Progenitor cell of endocrine pancreas (in vitro differentiated cells): ENCODE measurements at regions not wholly inside any gene's neighbourhood (a gene's known extent, or its start where the extent isn't known, plus 50 kb on each side); places are given as distances from the start of the nearest gene placed in this dataset.
"Not testable (repeated sequence)": the region's sequence is repeated elsewhere in the genome, so short reads cannot be mapped to it uniquely, and the experiment has no call there.

ENCODE experiments used
- DNase-seq: peaks from one replicate; pipeline ENCODE4 v3.0.0; 2021; ENCODE audit warnings: low spot score; ENCODE audit not compliant: unreplicated experiment
- H3K27ac Mint-ChIP-seq: 2 replicates; pipeline ENCODE4 v1.8.0; 2021; ENCODE audit warnings: mild to moderate bottlenecking, moderate library complexity, mixed read lengths
- H3K27me3 Mint-ChIP-seq: 2 replicates; pipeline ENCODE4 v1.8.0; 2021; ENCODE audit warnings: mixed read lengths
- H3K36me3 Mint-ChIP-seq: 2 replicates; pipeline ENCODE4 v1.8.0; 2022; ENCODE audit warnings: mixed read lengths; ENCODE audit not compliant: insufficient read depth
- H3K4me1 Mint-ChIP-seq: 2 replicates; pipeline ENCODE4 v1.8.0; 2021; ENCODE audit warnings: low read depth, mixed read lengths
- H3K4me3 Mint-ChIP-seq: 2 replicates; pipeline ENCODE4 v1.8.0; 2021; ENCODE audit warnings: low read depth, mild to moderate bottlenecking, moderate library complexity, mixed read lengths
- H3K9me3 Mint-ChIP-seq: 2 replicates; pipeline ENCODE4 v1.8.0; 2021; ENCODE audit warnings: low read depth, mixed read lengths
- TF ChIP-seq, protein P1 (sequence below): fragments of 200-600 bp; sonication (generic); IDR thresholded peaks from one replicate; pipeline ENCODE4 v1.5.0; 2021; ENCODE audit warnings: antibody characterized with exemption, mild to moderate bottlenecking; ENCODE audit not compliant: unreplicated experiment

GRCh38 chr5:116880150-116880549 is 305.5 kb upstream of the SEMA6A start:
- no peak overlapping the region for H3K27ac Mint-ChIP-seq
- no peaks in the 10 kb centered on the region for H3K36me3 Mint-ChIP-seq
- peaks cover 32% of the 10 kb centered on the region for H3K27me3 Mint-ChIP-seq
- peaks cover 10% of the 10 kb centered on the region for H3K4me1 Mint-ChIP-seq
- H3K4me3 Mint-ChIP-seq, result no peak overlapping the region
- DNase-seq, result no peak
- TF ChIP-seq, protein P1, sequence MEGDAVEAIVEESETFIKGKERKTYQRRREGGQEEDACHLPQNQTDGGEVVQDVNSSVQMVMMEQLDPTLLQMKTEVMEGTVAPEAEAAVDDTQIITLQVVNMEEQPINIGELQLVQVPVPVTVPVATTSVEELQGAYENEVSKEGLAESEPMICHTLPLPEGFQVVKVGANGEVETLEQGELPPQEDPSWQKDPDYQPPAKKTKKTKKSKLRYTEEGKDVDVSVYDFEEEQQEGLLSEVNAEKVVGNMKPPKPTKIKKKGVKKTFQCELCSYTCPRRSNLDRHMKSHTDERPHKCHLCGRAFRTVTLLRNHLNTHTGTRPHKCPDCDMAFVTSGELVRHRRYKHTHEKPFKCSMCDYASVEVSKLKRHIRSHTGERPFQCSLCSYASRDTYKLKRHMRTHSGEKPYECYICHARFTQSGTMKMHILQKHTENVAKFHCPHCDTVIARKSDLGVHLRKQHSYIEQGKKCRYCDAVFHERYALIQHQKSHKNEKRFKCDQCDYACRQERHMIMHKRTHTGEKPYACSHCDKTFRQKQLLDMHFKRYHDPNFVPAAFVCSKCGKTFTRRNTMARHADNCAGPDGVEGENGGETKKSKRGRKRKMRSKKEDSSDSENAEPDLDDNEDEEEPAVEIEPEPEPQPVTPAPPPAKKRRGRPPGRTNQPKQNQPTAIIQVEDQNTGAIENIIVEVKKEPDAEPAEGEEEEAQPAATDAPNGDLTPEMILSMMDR, result no peak
- H3K9me3 Mint-ChIP-seq, result peaks cover 3% of the 10 kb centered on the region

DNA sequence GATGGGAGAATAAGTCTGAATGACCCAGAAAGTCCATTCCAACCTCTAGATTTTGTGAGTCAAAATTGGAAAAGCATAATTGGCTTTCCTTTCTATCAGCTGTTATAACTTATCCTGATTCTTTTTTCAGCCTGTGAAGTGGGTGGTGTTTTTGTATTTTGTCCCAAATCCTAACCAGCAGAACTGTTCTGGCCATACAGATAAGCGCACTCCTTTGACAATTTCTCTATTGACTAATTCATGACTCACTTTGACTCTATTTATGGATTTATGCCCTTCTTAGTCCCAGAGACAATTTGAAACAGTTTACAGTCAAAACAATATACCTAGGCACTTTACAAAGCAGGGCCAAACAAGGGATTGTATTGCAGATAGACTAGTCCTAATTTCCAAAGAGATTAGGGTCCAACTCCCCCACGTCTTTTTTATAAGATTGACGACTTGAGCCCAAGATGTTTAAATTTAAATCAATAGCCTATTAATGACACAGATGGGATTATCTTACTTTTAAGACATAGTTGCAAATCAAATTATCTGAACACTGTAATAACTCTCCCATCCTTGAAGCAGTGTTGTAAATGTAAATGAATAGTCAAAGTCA is 301.7 kb upstream of the SEMA6A start:
- H3K4me1 Mint-ChIP-seq, result no peaks in the 10 kb centered on the region
- H3K36me3 Mint-ChIP-seq, result no peaks in the 10 kb centered on the region
- H3K27me3 Mint-ChIP-seq, result peaks cover 22% of the 10 kb centered on the region
- TF ChIP-seq, protein P1, result no peak
- DNase-seq, result no peak
- no peak overlapping the region for H3K4me3 Mint-ChIP-seq
- H3K27ac Mint-ChIP-seq, result no peak overlapping the region
- H3K9me3 Mint-ChIP-seq, result peaks cover 3% of the 10 kb centered on the region

DNA sequence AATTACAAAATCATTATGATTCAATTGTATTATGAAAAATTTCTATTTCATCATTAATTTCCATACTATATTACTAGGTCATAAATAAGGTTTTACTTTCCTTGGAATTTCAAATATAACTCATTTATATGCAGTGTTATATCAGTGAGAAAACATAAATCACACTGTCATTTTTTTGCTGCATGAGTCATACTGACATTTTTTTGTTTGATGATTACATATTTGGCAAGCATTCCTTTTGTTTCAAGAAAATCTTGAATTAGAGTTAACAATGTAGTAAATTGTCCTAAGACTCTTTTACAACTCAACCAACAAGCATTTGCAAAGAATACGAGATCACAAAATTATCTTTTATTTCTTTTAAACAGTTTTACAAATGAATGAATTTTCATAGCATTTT is 298.4 kb upstream of the SEMA6A start:
- no peaks in the 10 kb centered on the region for H3K4me1 Mint-ChIP-seq
- H3K9me3 Mint-ChIP-seq, result peaks cover 13% of the 10 kb centered on the region

GRCh38 chr5:116872486-116872885 is 297.9 kb upstream of the SEMA6A start:
- H3K4me1 Mint-ChIP-seq, result no peaks in the 10 kb centered on the region
- H3K4me3 Mint-ChIP-seq, result no peak overlapping the region
- H3K27me3 Mint-ChIP-seq, result peaks cover 2% of the 10 kb centered on the region
- no peak overlapping the region for H3K27ac Mint-ChIP-seq
- H3K9me3 Mint-ChIP-seq, result peaks cover 13% of the 10 kb centered on the region
- H3K36me3 Mint-ChIP-seq, result no peaks in the 10 kb centered on the region
- TF ChIP-seq, protein P1, result no peak
- DNase-seq, result no peak

More for the DNA sequence above, 298.4 kb upstream of the SEMA6A start:
- DNase-seq, result no peak
- TF ChIP-seq, protein P1, result no peak
- no peak overlapping the region for H3K27ac Mint-ChIP-seq
- no peaks in the 10 kb centered on the region for H3K36me3 Mint-ChIP-seq
- peaks cover 5% of the 10 kb centered on the region for H3K27me3 Mint-ChIP-seq
- no peak overlapping the region for H3K4me3 Mint-ChIP-seq

GRCh38 chr5:116867825-116868224 is 293.2 kb upstream of the SEMA6A start:
- H3K36me3 Mint-ChIP-seq, H3K4me3 Mint-ChIP-seq, H3K27ac Mint-ChIP-seq, DNase-seq, H3K27me3 Mint-ChIP-seq: not testable (repeated sequence)
- Mint-ChIP-seq H3K9me3 (peaks cover 10% of the 10 kb centered on the region), H3K4me1 (peaks cover 23% of the 10 kb centered on the region)

GRCh38 chr5:116865651-116866050 is 291.0 kb upstream of the SEMA6A start:
- TF ChIP-seq, protein P1, result no peak
- peaks cover 24% of the 10 kb centered on the region for H3K4me1 Mint-ChIP-seq
- H3K9me3 Mint-ChIP-seq, result peaks cover 10% of the 10 kb centered on the region

More at GRCh38 chr5:116865651-116866050, 291.0 kb upstream of the SEMA6A start:
- no peak overlapping the region for H3K4me3 Mint-ChIP-seq
- peaks cover 5% of the 10 kb centered on the region for H3K27me3 Mint-ChIP-seq
- DNase-seq, result no peak
- no peak overlapping the region for H3K27ac Mint-ChIP-seq
- no peaks in the 10 kb centered on the region for H3K36me3 Mint-ChIP-seq
